ENCODE measurements at regions not wholly inside any gene's neighbourhood (a gene's known extent, or its start where the extent isn't known, plus 50 kb on each side); places are given as distances from the start of the nearest gene placed in this dataset.

- Histone ChIP-seq H3K27me3 (ENCODE audit: insufficient read depth) (no peaks in the 10 kb centered on the region), H3K9me2 (no peaks in the 10 kb centered on the region), H3K4me1 (ENCODE audit: control insufficient read depth in 1 of 2, insufficient read depth in 2 of 2, low read depth in 1 of 2, low read length in 1 of 2) (no peaks in the 10 kb centered on the region; a peak in 1 of 4 replicates), H3K9me3 (no peaks in the 10 kb centered on the region), H3K4me3 (ENCODE audit: low read depth in 2 of 2, low read length in 1 of 2) (no peak overlapping the region), H3K9ac (no peak overlapping the region), H3K79me2 (ENCODE audit: insufficient read depth) (no peaks in the 10 kb centered on the region), H3F3A (replicated peaks; ENCODE audit: insufficient read depth) (peaks cover 4% of the 10 kb centered on the region), H3K4me2 (no peak overlapping the region), H3K36me3 (replicated peaks in 1 of 2; ENCODE audit: control insufficient read depth in 1 of 2, insufficient read depth in 2 of 2, low read length in 1 of 2) (no peaks in the 10 kb centered on the region), H3K27ac (ENCODE audit: low read depth in 2 of 2, low read length in 1 of 2) (no peak overlapping the region), H4K20me1 (ENCODE audit: insufficient read depth) (no peaks in the 10 kb centered on the region), H2AFZ (ENCODE audit: low read depth) (no peak overlapping the region)
- CTCF ChIA-PET = no interaction called here
- no peak for DNase-seq
- 62% methylated on average over 1 of the region's 1 CpG for WGBS (ENCODE audit: low lambda C conversion rate)
- POLR2A ChIA-PET = no interaction called here
- TF ChIP-seq MEF2A (IDR thresholded peaks at IDR 0.05; ENCODE audit: borderline replicate concordance, low read depth) (no peak), JUND (IDR thresholded peaks at IDR 0.05) (no peak), GATA2 (CRISPR knock-in tag; IDR thresholded peaks at IDR 0.05) (no peak), TAF1 (IDR thresholded peaks at IDR 0.05; ENCODE audit: borderline replicate concordance, low read depth, low read length) (no peak), CHD2 (IDR thresholded peaks at IDR 0.05; ENCODE audit: low read length, partially characterized antibody) (no peak), NFIC (IDR thresholded peaks at IDR 0.05; ENCODE audit: borderline replicate concordance) (no peak), SMC3 (IDR thresholded peaks at IDR 0.05; ENCODE audit: low read depth, low read length) (no peak), GABPA (IDR thresholded peaks at IDR 0.05; ENCODE audit: low read depth) (no peak)
Observed at GRCh38 chr3:74445541-74445940, 168.9 kb downstream of the CNTN3 start.

DNA sequence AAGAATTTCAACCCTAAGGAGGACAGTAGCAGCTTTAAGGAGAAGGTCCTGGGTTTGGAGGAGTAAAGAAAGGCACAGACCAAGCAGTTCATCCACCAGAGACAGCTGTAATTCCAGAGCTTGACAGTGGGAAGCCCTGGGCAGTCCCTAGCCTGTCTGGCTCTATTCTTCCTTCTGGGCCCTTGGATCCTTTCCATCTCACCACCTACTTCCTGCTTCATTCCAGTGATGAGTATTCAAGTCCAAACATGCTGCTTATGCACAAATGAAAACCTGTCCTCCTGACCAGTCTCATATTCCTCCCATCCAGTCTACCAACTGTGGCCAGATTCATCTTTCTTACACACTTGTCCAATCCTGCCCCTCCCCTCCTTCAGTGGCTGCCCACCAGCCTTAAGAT, 171.4 kb downstream of the CNTN3 start:
- no peak for TF ChIP-seq FOXJ3 (CRISPR knock-in tag; IDR thresholded peaks at IDR 0.05)
- TF ChIP-seq FOSL2 (IDR thresholded peaks at IDR 0.05; ENCODE audit: borderline replicate concordance, low read depth) = no peak
- TF ChIP-seq, protein P1, sequence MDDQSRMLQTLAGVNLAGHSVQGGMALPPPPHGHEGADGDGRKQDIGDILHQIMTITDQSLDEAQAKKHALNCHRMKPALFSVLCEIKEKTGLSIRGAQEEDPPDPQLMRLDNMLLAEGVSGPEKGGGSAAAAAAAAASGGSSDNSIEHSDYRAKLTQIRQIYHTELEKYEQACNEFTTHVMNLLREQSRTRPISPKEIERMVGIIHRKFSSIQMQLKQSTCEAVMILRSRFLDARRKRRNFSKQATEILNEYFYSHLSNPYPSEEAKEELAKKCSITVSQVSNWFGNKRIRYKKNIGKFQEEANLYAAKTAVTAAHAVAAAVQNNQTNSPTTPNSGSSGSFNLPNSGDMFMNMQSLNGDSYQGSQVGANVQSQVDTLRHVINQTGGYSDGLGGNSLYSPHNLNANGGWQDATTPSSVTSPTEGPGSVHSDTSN (IDR thresholded peaks at IDR 0.05) = no peak
- TF ChIP-seq CTCF (IDR thresholded peaks at IDR 0.05) = no peak
- TF ChIP-seq RFX5 (IDR thresholded peaks at IDR 0.05; ENCODE audit: low read length) = no peak
- TF ChIP-seq RXRA (IDR thresholded peaks at IDR 0.05; ENCODE audit: borderline replicate concordance, low read depth) = no peak
- no peak for TF ChIP-seq TEAD4 (IDR thresholded peaks at IDR 0.05; ENCODE audit: borderline replicate concordance, insufficient read depth)
- TF ChIP-seq POLR2AphosphoS5 (IDR thresholded peaks at IDR 0.05; ENCODE audit: low read depth, low read length) = no peak
- TF ChIP-seq, protein P2, sequence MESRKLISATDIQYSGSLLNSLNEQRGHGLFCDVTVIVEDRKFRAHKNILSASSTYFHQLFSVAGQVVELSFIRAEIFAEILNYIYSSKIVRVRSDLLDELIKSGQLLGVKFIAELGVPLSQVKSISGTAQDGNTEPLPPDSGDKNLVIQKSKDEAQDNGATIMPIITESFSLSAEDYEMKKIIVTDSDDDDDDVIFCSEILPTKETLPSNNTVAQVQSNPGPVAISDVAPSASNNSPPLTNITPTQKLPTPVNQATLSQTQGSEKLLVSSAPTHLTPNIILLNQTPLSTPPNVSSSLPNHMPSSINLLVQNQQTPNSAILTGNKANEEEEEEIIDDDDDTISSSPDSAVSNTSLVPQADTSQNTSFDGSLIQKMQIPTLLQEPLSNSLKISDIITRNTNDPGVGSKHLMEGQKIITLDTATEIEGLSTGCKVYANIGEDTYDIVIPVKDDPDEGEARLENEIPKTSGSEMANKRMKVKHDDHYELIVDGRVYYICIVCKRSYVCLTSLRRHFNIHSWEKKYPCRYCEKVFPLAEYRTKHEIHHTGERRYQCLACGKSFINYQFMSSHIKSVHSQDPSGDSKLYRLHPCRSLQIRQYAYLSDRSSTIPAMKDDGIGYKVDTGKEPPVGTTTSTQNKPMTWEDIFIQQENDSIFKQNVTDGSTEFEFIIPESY (IDR thresholded peaks at IDR 0.05; ENCODE audit: borderline replicate concordance, low read depth) = no peak
- TF ChIP-seq RCOR1 (IDR thresholded peaks at IDR 0.05; ENCODE audit: low read length) = no peak
- no peak for TF ChIP-seq MXI1 (IDR thresholded peaks at IDR 0.05; ENCODE audit: low read depth, low read length)
- TF ChIP-seq NRF1 (IDR thresholded peaks at IDR 0.05; ENCODE audit: low read depth, low read length) = no peak
- no peak for TF ChIP-seq TAF1 (IDR thresholded peaks at IDR 0.05; ENCODE audit: borderline replicate concordance, low read depth, low read length)
- TF ChIP-seq, protein P3, sequence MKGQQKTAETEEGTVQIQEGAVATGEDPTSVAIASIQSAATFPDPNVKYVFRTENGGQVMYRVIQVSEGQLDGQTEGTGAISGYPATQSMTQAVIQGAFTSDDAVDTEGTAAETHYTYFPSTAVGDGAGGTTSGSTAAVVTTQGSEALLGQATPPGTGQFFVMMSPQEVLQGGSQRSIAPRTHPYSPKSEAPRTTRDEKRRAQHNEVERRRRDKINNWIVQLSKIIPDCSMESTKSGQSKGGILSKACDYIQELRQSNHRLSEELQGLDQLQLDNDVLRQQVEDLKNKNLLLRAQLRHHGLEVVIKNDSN (IDR thresholded peaks at IDR 0.05; ENCODE audit: borderline replicate concordance, low read depth) = no peak
- TF ChIP-seq SIN3A (IDR thresholded peaks at IDR 0.05; ENCODE audit: borderline replicate concordance, low read depth, low read length) = no peak
- TF ChIP-seq JUND (IDR thresholded peaks at IDR 0.05) = no peak
- Histone ChIP-seq H3K9ac (no peak overlapping the region), H3K79me2 (ENCODE audit: insufficient read depth) (no peaks in the 10 kb centered on the region), H3K9me2 (no peaks in the 10 kb centered on the region), H3K27ac (ENCODE audit: low read depth in 2 of 2, low read length in 1 of 2) (0 out of 4 replicates have a peak overlapping the region, but pooled peaks of 1 of the 2 experiments have one; percentile 3), H4K20me1 (ENCODE audit: insufficient read depth) (no peaks in the 10 kb centered on the region), H3F3A (replicated peaks; ENCODE audit: insufficient read depth) (no peaks in the 10 kb centered on the region), H3K4me1 (ENCODE audit: control insufficient read depth in 1 of 2, insufficient read depth in 2 of 2, low read depth in 1 of 2, low read length in 1 of 2) (no peaks in the 10 kb centered on the region; a peak in 1 of 4 replicates), H3K9me3 (no peaks in the 10 kb centered on the region), H3K27me3 (ENCODE audit: insufficient read depth) (no peaks in the 10 kb centered on the region), H3K36me3 (replicated peaks in 1 of 2; ENCODE audit: control insufficient read depth in 1 of 2, insufficient read depth in 2 of 2, low read length in 1 of 2) (no peaks in the 10 kb centered on the region), H3K4me3 (ENCODE audit: low read depth in 2 of 2, low read length in 1 of 2) (no peak overlapping the region), H2AFZ (ENCODE audit: low read depth) (peak overlapping the region; percentile 50), H3K4me2 (no peak overlapping the region)
- POLR2A ChIA-PET = no interaction called here
- no peak for DNase-seq
- CTCF ChIA-PET = no interaction called here
